Breast epithelium (tissue), 4 donors: ENCODE measurements at regions not wholly inside any gene's neighbourhood (a gene's known extent, or its start where the extent isn't known, plus 50 kb on each side); places are given as distances from the start of the nearest gene placed in this dataset.

Experiments
- DNase-seq, 2 donors: peaks; one replicate each; pipeline ENCODE4 v3.0.0-alpha.2; 2019; ENCODE audit warnings: low spot score in 2 of 2
- H3K27ac ChIP-seq, 2 donors: fragments of 200-600 bp; sonication (generic) in 1 of 2; one replicate each; pipeline ENCODE4 v1.5.1; 2016 to 2019; ENCODE audit warnings: mild to moderate bottlenecking in 1 of 2
- H3K27me3 ChIP-seq, 2 donors: fragments of 200-600 bp; sonication (generic) in 1 of 2; one replicate each; pipeline versions ENCODE4 v1.5.1 to v1.6.0; 2017 to 2019; ENCODE audit warnings: control low read depth in 1 of 2, mild to moderate bottlenecking in 1 of 2
- H3K36me3 ChIP-seq: fragments of 200-600 bp; one replicate; pipeline ENCODE4 v1.5.1; 2019
- H3K4me1 ChIP-seq, 2 donors: fragments of 200-600 bp; sonication (generic); one replicate each; pipeline ENCODE4 v1.5.1; 2016 to 2019; ENCODE audit warnings: control low read depth in 1 of 2
- H3K4me3 ChIP-seq, 3 donors: fragments of 200-600 bp; sonication (generic); 1 replicate in 2 of 3; 2 replicates in 1 of 3; pipeline ENCODE4 v1.5.1; 2016 to 2019; ENCODE audit warnings: mild to moderate bottlenecking in 3 of 3, moderate library complexity in 2 of 3
- H3K9me3 ChIP-seq, 2 donors: fragments of 200-600 bp; sonication (generic) in 1 of 2; one replicate each; pipeline ENCODE4 v1.5.1; 2016 to 2019; ENCODE audit warnings: control low read depth in 1 of 2
- CTCF ChIP-seq, 3 donors: fragments of 450-650 bp; IDR thresholded peaks; one replicate each; pipeline ENCODE4 v1.5.1; 2016 to 2017; ENCODE audit warnings: antibody characterized with exemption in 3 of 3, mild to moderate bottlenecking in 3 of 3, moderate library complexity in 3 of 3
- POLR2A ChIP-seq: fragments of 450-650 bp; IDR thresholded peaks from one replicate; pipeline ENCODE4 v1.6.1; 2016; ENCODE audit warnings: antibody characterized with exemption, mild to moderate bottlenecking, moderate library complexity
- POLR2AphosphoS5 ChIP-seq, 3 donors: sonication (generic); formaldehyde crosslinking; IDR thresholded peaks; one replicate each; pipeline ENCODE4 v1.6.1; 2017; ENCODE audit warnings: antibody characterized with exemption in 3 of 3
- intact Hi-C: fragments of 100-400 bp; cut with DNase I; formaldehyde crosslinking; loops from one replicate; pipeline ENCODE4 v1.15.1; 2023; ENCODE audit warnings: low total_unique reads

GRCh38 chr2:129112181-129112580 lies 793.5 kb upstream of the HS6ST1 start:
- no peaks in the 10 kb centered on the region for H3K9me3 ChIP-seq
- intact Hi-C loops, result no loop called here
- no peaks in the 10 kb centered on the region for H3K36me3 ChIP-seq
- H3K27ac ChIP-seq, result no peak overlapping the region
- no peaks in the 10 kb centered on the region for H3K27me3 ChIP-seq
- H3K4me1 ChIP-seq, result no peaks in the 10 kb centered on the region
- TF ChIP-seq POLR2AphosphoS5 (IDR thresholded peaks at IDR 0.05) (no peak), POLR2A (no peak), CTCF (IDR thresholded peaks at IDR 0.05) (no peak)
- no peak for DNase-seq
- H3K4me3 ChIP-seq, result no peak overlapping the region

GRCh38 chr2:129113776-129114175 lies 795.1 kb upstream of the HS6ST1 start:
- Histone ChIP-seq H3K36me3 (no peaks in the 10 kb centered on the region), H3K27ac (no peak overlapping the region), H3K4me3 (no peak overlapping the region), H3K27me3 (no peaks in the 10 kb centered on the region), H3K9me3 (no peaks in the 10 kb centered on the region), H3K4me1 (no peaks in the 10 kb centered on the region)
- TF ChIP-seq POLR2A (no peak), POLR2AphosphoS5 (IDR thresholded peaks at IDR 0.05) (no peak), CTCF (IDR thresholded peaks at IDR 0.05) (no peak)
- intact Hi-C loops, result no loop called here
- no peak for DNase-seq

GRCh38 chr2:129117434-129117833 lies 798.8 kb upstream of the HS6ST1 start:
- peak in 1 of 2 donors; percentile 51 for DNase-seq
- Histone ChIP-seq H3K27me3 (no peaks in the 10 kb centered on the region), H3K4me3 (no peak overlapping the region), H3K9me3 (no peaks in the 10 kb centered on the region), H3K36me3 (no peaks in the 10 kb centered on the region), H3K27ac (no peak overlapping the region), H3K4me1 (no peaks in the 10 kb centered on the region)
- intact Hi-C loops, result no loop called here
- no peak for TF ChIP-seq CTCF (IDR thresholded peaks at IDR 0.05)
- no peak for TF ChIP-seq POLR2A
- TF ChIP-seq POLR2AphosphoS5 (IDR thresholded peaks at IDR 0.05), result no peak

GRCh38 chr2:129118296-129118695 lies 799.6 kb upstream of the HS6ST1 start:
- no peaks in the 10 kb centered on the region for H3K9me3 ChIP-seq
- intact Hi-C loops, result no loop called here
- no peak for DNase-seq
- TF ChIP-seq POLR2A (no peak), CTCF (IDR thresholded peaks at IDR 0.05) (no peak), POLR2AphosphoS5 (IDR thresholded peaks at IDR 0.05) (no peak)
- no peak overlapping the region for H3K27ac ChIP-seq
- H3K27me3 ChIP-seq, result no peaks in the 10 kb centered on the region
- H3K36me3 ChIP-seq, result no peaks in the 10 kb centered on the region
- H3K4me3 ChIP-seq, result no peak overlapping the region
- no peaks in the 10 kb centered on the region for H3K4me1 ChIP-seq

GRCh38 chr2:129129087-129129486 lies 810.4 kb upstream of the HS6ST1 start:
- TF ChIP-seq POLR2AphosphoS5 (IDR thresholded peaks at IDR 0.05) (no peak), POLR2A (no peak), CTCF (IDR thresholded peaks at IDR 0.05) (no peak)
- no peak overlapping the region for H3K4me3 ChIP-seq
- H3K27ac ChIP-seq, result peak overlapping the region in 1 of 2 donors; percentile 23

More at GRCh38 chr2:129129087-129129486, 810.4 kb upstream of the HS6ST1 start:
- DNase-seq, result peak in 1 of 2 donors; percentile 25
- no peaks in the 10 kb centered on the region for H3K36me3 ChIP-seq
- intact Hi-C loops, result no loop called here
- no peaks in the 10 kb centered on the region for H3K27me3 ChIP-seq
- no peaks in the 10 kb centered on the region for H3K4me1 ChIP-seq
- H3K9me3 ChIP-seq, result no peaks in the 10 kb centered on the region
